Stomach (tissue), 8 donors: ENCODE measurements at regions not wholly inside any gene's neighbourhood (a gene's known extent, or its start where the extent isn't known, plus 50 kb on each side); places are given as distances from the start of the nearest gene placed in this dataset.

Experiments used
- DNase-seq, 2 donors: peaks; one replicate each; pipeline versions ENCODE4 v3.0.0 to v3.0.0-alpha.2; 2013 to 2019
- H3K27ac ChIP-seq, 5 donors: fragments of 200-600 bp in 4 of 5; sonication (generic) in 4 of 5; one replicate each; pipeline ENCODE4 v1.5.1; 2013 to 2019; ENCODE audit warnings: mild to moderate bottlenecking in 1 of 5, moderate library complexity in 1 of 5
- H3K27me3 ChIP-seq, 3 donors: fragments of 200-600 bp; sonication (generic); one replicate each; pipeline ENCODE4 v1.5.1; 2017 to 2019; ENCODE audit warnings: mixed run types in 1 of 3
- H3K36me3 ChIP-seq, 4 donors: fragments of 200-600 bp; sonication (generic); 1 replicate in 3 of 4; 2 replicates in 1 of 4; pipeline ENCODE4 v1.5.1; 2016 to 2019
- H3K4me1 ChIP-seq, 4 donors: fragments of 200-600 bp; sonication (generic); one replicate each; pipeline ENCODE4 v1.5.1; 2016 to 2019
- H3K4me3 ChIP-seq, 4 donors: fragments of 200-600 bp; sonication (generic) in 3 of 4; one replicate each; pipeline ENCODE4 v1.5.1; 2016 to 2019; ENCODE audit warnings: mild to moderate bottlenecking in 1 of 4
- H3K9me3 ChIP-seq, 4 donors: fragments of 200-600 bp; sonication (generic); one replicate each; pipeline ENCODE4 v1.5.1; 2016 to 2019
- CTCF ChIP-seq, 7 experiments: fragments of 450-650 bp in 4 of 7; fragments of 200-600 bp in 3 of 7; sonication (generic) in 3 of 7; IDR thresholded peaks; one replicate each; pipeline ENCODE4 v1.5.1; 2016 to 2019; ENCODE audit warnings: antibody characterized with exemption in 7 of 7, control low read depth in 2 of 7, mild to moderate bottlenecking in 1 of 7
- EP300 ChIP-seq: sonication (generic); formaldehyde crosslinking; IDR thresholded peaks from one replicate; pipeline ENCODE4 v1.6.1; 2017; ENCODE audit warnings: antibody characterized with exemption
- POLR2A ChIP-seq, 4 donors: fragments of 450-650 bp; IDR thresholded peaks; one replicate each; pipeline ENCODE4 v1.6.1; 2016; ENCODE audit warnings: antibody characterized with exemption in 4 of 4, control low read depth in 2 of 4, mild to moderate bottlenecking in 1 of 4, moderate library complexity in 1 of 4
- POLR2AphosphoS5 ChIP-seq, 3 donors: sonication (generic); formaldehyde crosslinking; IDR thresholded peaks; one replicate each; pipeline ENCODE4 v1.6.1; 2016; ENCODE audit warnings: antibody characterized with exemption in 3 of 3
- WGBS, 5 donors: extraction: QIAGEN DNeasy Blood & Tissue Kit in 3 of 5; methylation state at CpG; one replicate each; pipeline versions ENCODE4 v1.1.5 to v1.1.7; 2013 to 2018; 5-methylcytosine and 5-hydroxymethylcytosine counted together
- intact Hi-C: fragments of 100-400 bp; cut with DNase I; formaldehyde crosslinking; loops from one replicate; pipeline ENCODE4 v1.15.1; 2023; ENCODE audit warnings: low total_unique reads
- donor health status: healthy with polysubstance abuse.
- donor health status: Bipolar disorder and iron deficiency.
- donor health status: healthy.

GRCh38 chr16:55142405-55142804 lies 181.6 kb upstream of the IRX6 start:
- 54 to 79% (median 71%) methylated on average over 4 of the region's 4 CpGs for WGBS, 5 donors
- intact Hi-C loops: no loop called here
- TF ChIP-seq EP300 (no peak), POLR2A (IDR thresholded peaks at IDR 0.05) (no peak), CTCF (IDR thresholded peaks at IDR 0.05) (no peak), POLR2AphosphoS5 (IDR thresholded peaks at IDR 0.05) (no peak)

GRCh38 chr16:55144651-55145050 lies 179.4 kb upstream of the IRX6 start:
- 80 to 89% (median 84%) methylated on average over 3 of the region's 3 CpGs for WGBS, 5 donors
- no peaks in the 10 kb centered on the region for H3K36me3 ChIP-seq

More at GRCh38 chr16:55142405-55142804, 181.6 kb upstream of the IRX6 start:
- Histone ChIP-seq H3K4me1 (no peaks in the 10 kb centered on the region), H3K36me3 (no peaks in the 10 kb centered on the region), H3K9me3 (no peaks in the 10 kb centered on the region), H3K4me3 (no peak overlapping the region), H3K27me3 (no peaks in the 10 kb centered on the region), H3K27ac (no peak overlapping the region)
- no peak for DNase-seq

GRCh38 chr16:55145771-55146603 lies 178.0 kb upstream of the IRX6 start:
- DNase-seq: no peak
- 81 to 92% (median 87%) methylated on average over 2 of the region's 2 CpGs for WGBS, 5 donors
- no peak for TF ChIP-seq CTCF (IDR thresholded peaks at IDR 0.05)
- TF ChIP-seq POLR2AphosphoS5 (IDR thresholded peaks at IDR 0.05): no peak
- TF ChIP-seq EP300: no peak
- TF ChIP-seq POLR2A (IDR thresholded peaks at IDR 0.05): no peak
- no peaks in the 10 kb centered on the region for H3K27me3 ChIP-seq
- no peaks in the 10 kb centered on the region for H3K9me3 ChIP-seq
- H3K36me3 ChIP-seq: no peaks in the 10 kb centered on the region
- intact Hi-C loops: no loop called here
- H3K4me3 ChIP-seq: no peak overlapping the region
- no peak overlapping the region for H3K27ac ChIP-seq
- H3K4me1 ChIP-seq: no peaks in the 10 kb centered on the region

More at GRCh38 chr16:55144651-55145050, 179.4 kb upstream of the IRX6 start:
- no peaks in the 10 kb centered on the region for H3K4me1 ChIP-seq
- no peak overlapping the region for H3K27ac ChIP-seq
- H3K9me3 ChIP-seq: no peaks in the 10 kb centered on the region
- H3K4me3 ChIP-seq: no peak overlapping the region
- DNase-seq: no peak
- intact Hi-C loops: no loop called here
- H3K27me3 ChIP-seq: no peaks in the 10 kb centered on the region
- TF ChIP-seq POLR2AphosphoS5 (IDR thresholded peaks at IDR 0.05) (no peak), CTCF (IDR thresholded peaks at IDR 0.05) (no peak), POLR2A (IDR thresholded peaks at IDR 0.05) (no peak), EP300 (no peak)

GRCh38 chr16:55146966-55147365 lies 177.0 kb upstream of the IRX6 start:
- intact Hi-C loops: no loop called here
- 43 to 62% (median 58%) methylated on average over 7 of the region's 7 CpGs for WGBS, 5 donors

More at GRCh38 chr16:55146966-55147365, 177.0 kb upstream of the IRX6 start:
- no peaks in the 10 kb centered on the region for H3K36me3 ChIP-seq
- no peaks in the 10 kb centered on the region for H3K27me3 ChIP-seq
- no peak overlapping the region for H3K4me3 ChIP-seq
- TF ChIP-seq POLR2AphosphoS5 (IDR thresholded peaks at IDR 0.05): no peak
- no peak for TF ChIP-seq EP300
- TF ChIP-seq POLR2A (IDR thresholded peaks at IDR 0.05): no peak
- no peak for TF ChIP-seq CTCF (IDR thresholded peaks at IDR 0.05)
- H3K9me3 ChIP-seq: no peaks in the 10 kb centered on the region
- no peaks in the 10 kb centered on the region for H3K4me1 ChIP-seq
- peak in 1 of 2 donors; percentile 17 for DNase-seq
- H3K27ac ChIP-seq: no peak overlapping the region
